HL-60 (cell line): ENCODE measurements at regions not wholly inside any gene's neighbourhood (a gene's known extent, or its start where the extent isn't known, plus 50 kb on each side); places are given as distances from the start of the nearest gene placed in this dataset.

Experiments used
- DNase-seq, 2 experiments: peaks; one replicate each; pipeline ENCODE4 v3.0.0-alpha.2; 2010 to 2020; ENCODE audit warnings: low read depth in 1 of 2, low spot score in 1 of 2
- H3K27ac ChIP-seq: fragments of 250-450 bp; sonication (Bioruptor Pico); replicated peaks from 2 replicates; pipeline ENCODE4 v1.5.1; 2020; ENCODE audit warnings: mild to moderate bottlenecking, moderate library complexity
- H3K27me3 ChIP-seq: fragments of 250-450 bp; sonication (Bioruptor Pico); 2 replicates; pipeline ENCODE4 v1.5.1; 2021; ENCODE audit warnings: mild to moderate bottlenecking, moderate library complexity; ENCODE audit not compliant: insufficient read depth, poor library complexity, severe bottlenecking
- H3K4me3 ChIP-seq: replicated peaks from 2 replicates; pipeline ENCODE4 v1.5.1; 2011; ENCODE audit warnings: mild to moderate bottlenecking, control low read depth, low read length; ENCODE audit not compliant: insufficient read depth
- CTCF ChIP-seq: IDR thresholded peaks from one replicate; pipeline ENCODE4 v1.5.1; 2011; ENCODE audit warnings: low read length, control low read depth, inconsistent platforms; ENCODE audit not compliant: insufficient read depth
- GABPA ChIP-seq: IDR thresholded peaks from 2 replicates; pipeline ENCODE4 v1.6.1; 2012; ENCODE audit warnings: low read depth
- POLR2AphosphoS5 ChIP-seq: IDR thresholded peaks from 2 replicates; pipeline ENCODE4 v1.6.1; 2012; ENCODE audit warnings: low read depth
- SPI1 ChIP-seq: IDR thresholded peaks from 2 replicates; pipeline ENCODE4 v1.6.1; 2012; ENCODE audit warnings: low read depth, mild to moderate bottlenecking, borderline replicate concordance
- TF ChIP-seq, protein P1 (sequence below): IDR thresholded peaks from 2 replicates; pipeline ENCODE4 v1.6.1; 2012; ENCODE audit warnings: low read depth; ENCODE audit not compliant: insufficient replicate concordance

GRCh38 chr7:41459623-41460261 lies 243.1 kb downstream of the INHBA start:
- H3K27ac ChIP-seq = peak overlapping the region; percentile 67
- DNase-seq = peak; percentile 69 to 84

GRCh38 chr7:41459183-41459582 lies 243.7 kb downstream of the INHBA start:
- DNase-seq = peak; percentile 40 to 64

More at GRCh38 chr7:41459623-41460261, 243.1 kb downstream of the INHBA start:
- Histone ChIP-seq H3K4me3 (peak overlapping the region; percentile 17; the same call in 1 of the 2 replicates), H3K27me3 (no peaks in the 10 kb centered on the region)
- peak; percentile 47; the same call in 1 of the 2 replicates for TF ChIP-seq SPI1
- TF ChIP-seq, protein P1, sequence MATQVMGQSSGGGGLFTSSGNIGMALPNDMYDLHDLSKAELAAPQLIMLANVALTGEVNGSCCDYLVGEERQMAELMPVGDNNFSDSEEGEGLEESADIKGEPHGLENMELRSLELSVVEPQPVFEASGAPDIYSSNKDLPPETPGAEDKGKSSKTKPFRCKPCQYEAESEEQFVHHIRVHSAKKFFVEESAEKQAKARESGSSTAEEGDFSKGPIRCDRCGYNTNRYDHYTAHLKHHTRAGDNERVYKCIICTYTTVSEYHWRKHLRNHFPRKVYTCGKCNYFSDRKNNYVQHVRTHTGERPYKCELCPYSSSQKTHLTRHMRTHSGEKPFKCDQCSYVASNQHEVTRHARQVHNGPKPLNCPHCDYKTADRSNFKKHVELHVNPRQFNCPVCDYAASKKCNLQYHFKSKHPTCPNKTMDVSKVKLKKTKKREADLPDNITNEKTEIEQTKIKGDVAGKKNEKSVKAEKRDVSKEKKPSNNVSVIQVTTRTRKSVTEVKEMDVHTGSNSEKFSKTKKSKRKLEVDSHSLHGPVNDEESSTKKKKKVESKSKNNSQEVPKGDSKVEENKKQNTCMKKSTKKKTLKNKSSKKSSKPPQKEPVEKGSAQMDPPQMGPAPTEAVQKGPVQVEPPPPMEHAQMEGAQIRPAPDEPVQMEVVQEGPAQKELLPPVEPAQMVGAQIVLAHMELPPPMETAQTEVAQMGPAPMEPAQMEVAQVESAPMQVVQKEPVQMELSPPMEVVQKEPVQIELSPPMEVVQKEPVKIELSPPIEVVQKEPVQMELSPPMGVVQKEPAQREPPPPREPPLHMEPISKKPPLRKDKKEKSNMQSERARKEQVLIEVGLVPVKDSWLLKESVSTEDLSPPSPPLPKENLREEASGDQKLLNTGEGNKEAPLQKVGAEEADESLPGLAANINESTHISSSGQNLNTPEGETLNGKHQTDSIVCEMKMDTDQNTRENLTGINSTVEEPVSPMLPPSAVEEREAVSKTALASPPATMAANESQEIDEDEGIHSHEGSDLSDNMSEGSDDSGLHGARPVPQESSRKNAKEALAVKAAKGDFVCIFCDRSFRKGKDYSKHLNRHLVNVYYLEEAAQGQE = peak; percentile 32
- TF ChIP-seq POLR2AphosphoS5 = peak; percentile 79
- TF ChIP-seq CTCF = no peak
- peak; percentile 46; the same call in 1 of the 2 replicates for TF ChIP-seq GABPA

DNA sequence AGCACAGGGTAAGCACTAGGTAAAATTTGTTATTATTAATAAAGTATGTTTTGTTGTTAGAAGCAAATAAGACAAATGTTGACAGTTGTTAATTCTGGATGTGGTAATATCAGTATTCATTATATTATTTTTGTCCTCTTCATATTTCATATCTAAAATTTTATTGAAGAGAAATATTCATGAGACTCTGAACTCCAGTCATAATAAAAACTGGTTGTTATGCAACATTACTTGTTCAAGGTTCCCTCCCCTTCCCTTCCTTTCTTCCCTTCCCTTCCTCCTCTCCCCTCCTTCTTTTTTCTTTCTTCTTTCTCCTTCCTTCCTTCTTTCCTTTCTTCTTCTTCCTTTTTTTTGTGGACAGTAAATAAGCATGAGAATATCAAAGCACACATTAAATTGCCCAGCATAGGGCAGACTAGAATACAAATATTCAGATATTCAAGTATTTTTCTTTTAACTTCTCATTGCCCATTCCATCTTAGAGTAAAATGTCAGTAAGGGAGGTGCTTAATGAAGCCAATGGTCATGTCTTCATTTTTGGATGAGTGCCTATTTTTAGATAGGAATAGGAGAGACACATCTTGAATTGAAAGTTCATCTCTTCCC lies 245.0 kb downstream of the INHBA start:
- Histone ChIP-seq H3K27me3 (no peaks in the 10 kb centered on the region), H3K27ac (no peak overlapping the region), H3K4me3 (no peak overlapping the region)
- TF ChIP-seq POLR2AphosphoS5 (no peak), SPI1 (no peak), CTCF (no peak), GABPA (no peak)
- TF ChIP-seq, protein P1 = no peak
- DNase-seq = no peak

More at GRCh38 chr7:41459183-41459582, 243.7 kb downstream of the INHBA start:
- no peak overlapping the region for H3K4me3 ChIP-seq
- no peak for TF ChIP-seq SPI1
- no peak for TF ChIP-seq POLR2AphosphoS5
- TF ChIP-seq, protein P1 = no peak
- TF ChIP-seq GABPA = no peak
- no peak for TF ChIP-seq CTCF
- H3K27me3 ChIP-seq = no peaks in the 10 kb centered on the region
- H3K27ac ChIP-seq = peak overlapping the region; percentile 67
